CD14-positive monocyte (primary cell): ENCODE measurements at regions not wholly inside any gene's neighbourhood (a gene's known extent, or its start where the extent isn't known, plus 50 kb on each side); places are given as distances from the start of the nearest gene placed in this dataset.

Source experiments
- DNase-seq, 3 donors: peaks; one replicate each; pipeline ENCODE4 v3.0.0-alpha.2; 2011 to 2022
- H2AFZ ChIP-seq: 2 replicates; pipeline ENCODE4 v1.6.0; 2012; ENCODE audit warnings: mild to moderate bottlenecking, low read depth, low read length, inconsistent platforms; ENCODE audit not compliant: insufficient read depth, poor library complexity, severe bottlenecking
- H3K27ac ChIP-seq, 2 donors: 1 replicate in 1 of 2; 2 replicates in 1 of 2; pipeline ENCODE4 v1.5.1; 2012 to 2013; ENCODE audit warnings: low read length in 2 of 2, control low read depth in 1 of 2, inconsistent platforms in 1 of 2, low read depth in 1 of 2, mild to moderate bottlenecking in 1 of 2
- H3K27me3 ChIP-seq, 2 donors: one replicate each; pipeline versions ENCODE4 v1.6.0 to v1.6.1; 2011 to 2013; ENCODE audit warnings: low read length in 2 of 2; ENCODE audit not compliant: control insufficient read depth in 2 of 2, insufficient read depth in 2 of 2
- H3K36me3 ChIP-seq, 2 donors: replicated peaks in 1 of 2; 1 replicate in 1 of 2; 2 replicates in 1 of 2; pipeline versions ENCODE4 v1.5.1 to v1.6.1; 2012 to 2013; ENCODE audit warnings: low read length in 2 of 2, control low read depth in 1 of 2, inconsistent platforms in 1 of 2, mild to moderate bottlenecking in 1 of 2; ENCODE audit not compliant: insufficient read depth in 2 of 2, control insufficient read depth in 1 of 2
- H3K4me1 ChIP-seq, 2 donors: 1 replicate in 1 of 2; 2 replicates in 1 of 2; pipeline versions ENCODE4 v1.5.1 to v1.6.1; 2012 to 2013; ENCODE audit warnings: low read length in 2 of 2, control low read depth in 1 of 2, inconsistent platforms in 1 of 2, mild to moderate bottlenecking in 1 of 2, moderate library complexity in 1 of 2; ENCODE audit not compliant: insufficient read depth in 2 of 2, control insufficient read depth in 1 of 2
- H3K4me2 ChIP-seq: replicated peaks from 2 replicates; pipeline ENCODE3; 2012; ENCODE audit warnings: low read length, moderate library complexity, mild to moderate bottlenecking; ENCODE audit not compliant: poor library complexity, severe bottlenecking; ENCODE audit errors: extremely low read depth
- H3K4me3 ChIP-seq, 3 experiments: fragments of 200-600 bp in 1 of 3; sonication (generic) in 1 of 3; replicated peaks in 1 of 3; 1 replicate in 2 of 3; 2 replicates in 1 of 3; pipeline ENCODE4 v1.5.1; 2011 to 2013; ENCODE audit warnings: low read length in 3 of 3, mild to moderate bottlenecking in 3 of 3, control low read depth in 2 of 3, low read depth in 2 of 3, inconsistent platforms in 1 of 3, moderate library complexity in 1 of 3
- H3K79me2 ChIP-seq: 2 replicates; pipeline ENCODE4 v1.6.0; 2012; ENCODE audit warnings: mild to moderate bottlenecking, control low read depth, inconsistent platforms, low read length, moderate library complexity; ENCODE audit not compliant: insufficient read depth
- H3K9ac ChIP-seq: 2 replicates; pipeline ENCODE4 v1.6.0; 2017; ENCODE audit warnings: low read length, mild to moderate bottlenecking; ENCODE audit not compliant: insufficient read depth, poor library complexity, severe bottlenecking
- H3K9me3 ChIP-seq, 2 donors: replicated peaks in 1 of 2; 1 replicate in 1 of 2; 2 replicates in 1 of 2; pipeline versions ENCODE4 v1.5.1 to v1.6.1; 2012 to 2013; ENCODE audit warnings: low read length in 2 of 2, control low read depth in 1 of 2; ENCODE audit not compliant: control insufficient read depth in 1 of 2, insufficient read depth in 1 of 2
- H4K20me1 ChIP-seq: 2 replicates; pipeline ENCODE4 v1.6.0; 2012; ENCODE audit warnings: mild to moderate bottlenecking, low read length, control low read depth, moderate library complexity; ENCODE audit not compliant: insufficient read depth
- H3K27ac Mint-ChIP-seq, 7 donors: one replicate each; pipeline ENCODE4 v1.8.0; 2020; ENCODE audit warnings: mild to moderate bottlenecking in 7 of 7, mixed read lengths in 7 of 7, moderate library complexity in 6 of 7, inconsistent platforms in 2 of 7
- H3K27me3 Mint-ChIP-seq, 3 donors: one replicate each; pipeline ENCODE4 v1.8.0; 2021 to 2022; ENCODE audit warnings: low read depth in 3 of 3, mild to moderate bottlenecking in 3 of 3, mixed read lengths in 3 of 3, moderate library complexity in 3 of 3, inconsistent platforms in 1 of 3
- H3K36me3 Mint-ChIP-seq, 2 donors: one replicate each; pipeline ENCODE4 v1.8.0; 2020; ENCODE audit warnings: mixed read lengths in 2 of 2, inconsistent platforms in 1 of 2, mild to moderate bottlenecking in 1 of 2
- H3K4me1 Mint-ChIP-seq: one replicate; pipeline ENCODE4 v1.8.0; 2020; ENCODE audit warnings: mild to moderate bottlenecking, mixed read lengths
- H3K4me3 Mint-ChIP-seq, 2 donors: one replicate each; pipeline ENCODE4 v1.8.0; 2020; ENCODE audit warnings: mild to moderate bottlenecking in 2 of 2, mixed read lengths in 2 of 2, moderate library complexity in 1 of 2
- H3K9me3 Mint-ChIP-seq, 7 donors: one replicate each; pipeline ENCODE4 v1.8.0; 2020 to 2022; ENCODE audit warnings: mixed read lengths in 7 of 7, mild to moderate bottlenecking in 6 of 7, moderate library complexity in 6 of 7, inconsistent platforms in 2 of 7
- CTCF ChIP-seq: fragments of 200-600 bp; IDR thresholded peaks from one replicate; pipeline ENCODE4 v1.8.0; 2022; ENCODE audit warnings: antibody characterized with exemption, mild to moderate bottlenecking
- WGBS: methylation state at CpG from one replicate; pipeline ENCODE4 v1.1.5; 2013; ENCODE audit warnings: missing lambda C conversion rate; ENCODE audit not compliant: insufficient coverage; 5-methylcytosine and 5-hydroxymethylcytosine counted together
- intact Hi-C, 2 donors: fragments of 100-400 bp; cut with micrococcal nuclease; formaldehyde crosslinking; loops; one replicate each; pipeline versions ENCODE4 v1.15.0 to v1.15.1; 2023

- Histone ChIP-seq H4K20me1 (no peaks in the 10 kb centered on the region), H3K4me1 (peaks cover 17 to 18% of the 10 kb centered on the region in 2 donors), H3K79me2 (no peaks in the 10 kb centered on the region), H3K4me3 (no peak overlapping the region), H3K27me3 (no peaks in the 10 kb centered on the region), H3K9me3 (no peaks in the 10 kb centered on the region), H3K27ac (no peak overlapping the region), H3K9ac (no peak overlapping the region), H3K36me3 (no peaks in the 10 kb centered on the region), H2AFZ (no peak overlapping the region), H3K4me2 (no peak overlapping the region)
- no peaks in the 10 kb centered on the region for H3K27me3 Mint-ChIP-seq
- peaks cover 0 to 3% (median 0%) of the 10 kb centered on the region in 7 donors for H3K9me3 Mint-ChIP-seq
- no peak for TF ChIP-seq CTCF
- H3K27ac Mint-ChIP-seq: no peak overlapping the region
- WGBS: 100% methylated on average over 2 of the region's 3 CpGs
- H3K4me1 Mint-ChIP-seq: peaks cover under 1% of the 10 kb centered on the region
- H3K4me3 Mint-ChIP-seq: no peak overlapping the region
- H3K36me3 Mint-ChIP-seq: no peaks in the 10 kb centered on the region
- intact Hi-C loops: no loop called here
- DNase-seq: no peak
Observed at GRCh38 chr5:74295141-74295540, 345.4 kb downstream of the ENC1 start.

GRCh38 chr5:74294231-74294705 is 346.3 kb downstream of the ENC1 start:
- intact Hi-C loops: no loop called here
- peaks cover 22% of the 10 kb centered on the region in 2 donors for H3K4me1 ChIP-seq
- peak overlapping the region in 1 of 3 experiments; percentile 19 for H3K4me3 ChIP-seq
- no peak overlapping the region for H3K27ac Mint-ChIP-seq
- H3K27me3 ChIP-seq: no peaks in the 10 kb centered on the region
- H3K27ac ChIP-seq: peak overlapping the region; percentile 35 to 68
- no peaks in the 10 kb centered on the region for H3K27me3 Mint-ChIP-seq
- H3K9ac ChIP-seq: no peak overlapping the region
- peak overlapping the region; percentile 33 for H3K4me2 ChIP-seq
- H3K4me1 Mint-ChIP-seq: peaks cover 9% of the 10 kb centered on the region
- H2AFZ ChIP-seq: peak overlapping the region; percentile 48
- no peaks in the 10 kb centered on the region for H3K36me3 Mint-ChIP-seq
- no peak overlapping the region for H3K4me3 Mint-ChIP-seq
- H3K9me3 ChIP-seq: no peaks in the 10 kb centered on the region
- peak; percentile 62 to 85 (median 62) for DNase-seq
- no peaks in the 10 kb centered on the region for H3K79me2 ChIP-seq
- no peak for TF ChIP-seq CTCF
- no peaks in the 10 kb centered on the region for H4K20me1 ChIP-seq
- WGBS: 4% methylated on average over 6 of the region's 6 CpGs
- H3K9me3 Mint-ChIP-seq: peaks cover 0 to 3% (median 0%) of the 10 kb centered on the region in 7 donors
- no peaks in the 10 kb centered on the region for H3K36me3 ChIP-seq
